ENCODE measurements at regions not wholly inside any gene's neighbourhood (a gene's known extent, or its start where the extent isn't known, plus 50 kb on each side); places are given as distances from the start of the nearest gene placed in this dataset.
A peak's percentile ranks its signal among the peaks of the same experiment; 100 is the strongest.

DNA sequence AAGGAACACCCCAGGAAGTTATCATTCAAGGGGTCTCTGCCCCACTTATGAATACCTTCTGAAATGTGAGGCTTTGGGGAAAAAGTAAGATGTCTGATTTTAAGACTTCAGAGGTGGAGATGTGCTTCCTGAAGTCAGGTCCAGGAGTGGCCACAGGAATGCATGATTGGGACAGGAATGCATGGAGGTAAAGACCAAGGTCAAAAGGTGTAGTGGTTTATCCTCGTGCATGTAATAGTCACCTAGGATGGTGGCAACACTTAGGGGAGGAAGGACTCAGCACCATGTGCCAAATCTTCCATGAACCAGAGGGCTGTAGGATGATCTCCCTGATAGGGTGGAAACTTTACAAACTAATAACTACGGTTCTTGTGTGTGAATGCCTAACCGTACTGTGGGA, 217.3 kb downstream of the C12orf75 start:
- Histone ChIP-seq H3K4me3 (ENCODE audit: low read length in 3 of 3) (no peak overlapping the region), H3K9ac (ENCODE audit: low read length in 3 of 3) (no peak overlapping the region), H3K36me3 (ENCODE audit: control insufficient read depth in 2 of 3, insufficient read depth in 3 of 3, low read length in 3 of 3) (no peaks in the 10 kb centered on the region), H3K27me3 (ENCODE audit: control insufficient read depth, insufficient read depth, low read length) (no peaks in the 10 kb centered on the region), H3K4me1 (ENCODE audit: control insufficient read depth in 2 of 3, insufficient read depth in 2 of 3, low read depth in 1 of 3, low read length in 3 of 3) (no peaks in the 10 kb centered on the region), H3K27ac (ENCODE audit: low read depth in 2 of 2, low read length in 2 of 2) (no peak overlapping the region), H3K9me3 (ENCODE audit: control insufficient read depth in 2 of 3, insufficient read depth in 1 of 3, low read length in 3 of 3) (no peaks in the 10 kb centered on the region)
- TF ChIP-seq, protein P1, sequence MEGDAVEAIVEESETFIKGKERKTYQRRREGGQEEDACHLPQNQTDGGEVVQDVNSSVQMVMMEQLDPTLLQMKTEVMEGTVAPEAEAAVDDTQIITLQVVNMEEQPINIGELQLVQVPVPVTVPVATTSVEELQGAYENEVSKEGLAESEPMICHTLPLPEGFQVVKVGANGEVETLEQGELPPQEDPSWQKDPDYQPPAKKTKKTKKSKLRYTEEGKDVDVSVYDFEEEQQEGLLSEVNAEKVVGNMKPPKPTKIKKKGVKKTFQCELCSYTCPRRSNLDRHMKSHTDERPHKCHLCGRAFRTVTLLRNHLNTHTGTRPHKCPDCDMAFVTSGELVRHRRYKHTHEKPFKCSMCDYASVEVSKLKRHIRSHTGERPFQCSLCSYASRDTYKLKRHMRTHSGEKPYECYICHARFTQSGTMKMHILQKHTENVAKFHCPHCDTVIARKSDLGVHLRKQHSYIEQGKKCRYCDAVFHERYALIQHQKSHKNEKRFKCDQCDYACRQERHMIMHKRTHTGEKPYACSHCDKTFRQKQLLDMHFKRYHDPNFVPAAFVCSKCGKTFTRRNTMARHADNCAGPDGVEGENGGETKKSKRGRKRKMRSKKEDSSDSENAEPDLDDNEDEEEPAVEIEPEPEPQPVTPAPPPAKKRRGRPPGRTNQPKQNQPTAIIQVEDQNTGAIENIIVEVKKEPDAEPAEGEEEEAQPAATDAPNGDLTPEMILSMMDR (IDR thresholded peaks at IDR 0.05; ENCODE audit: borderline replicate concordance, extremely low read depth, insufficient read depth) = no peak
- intact Hi-C loops (cut with DNase I) = no loop called here
- FAIRE-seq (no peak), DNase-seq (no peak)

- no peak for FAIRE-seq
- TF ChIP-seq, protein P1 (IDR thresholded peaks at IDR 0.05; ENCODE audit: borderline replicate concordance, extremely low read depth, insufficient read depth) = no peak
Observed at GRCh38 chr12:105548626-105549025, 218.1 kb downstream of the C12orf75 start.

GRCh38 chr12:105552056-105552455, 221.6 kb downstream of the C12orf75 start:
- FAIRE-seq (no peak), DNase-seq (no peak)
- Histone ChIP-seq H3K9me3 (ENCODE audit: control insufficient read depth in 2 of 3, insufficient read depth in 1 of 3, low read length in 3 of 3) (no peaks in the 10 kb centered on the region), H3K27ac (ENCODE audit: low read depth in 2 of 2, low read length in 2 of 2) (no peak overlapping the region), H3K9ac (ENCODE audit: low read length in 3 of 3) (no peak overlapping the region), H3K27me3 (ENCODE audit: control insufficient read depth, insufficient read depth, low read length) (no peaks in the 10 kb centered on the region), H3K4me1 (ENCODE audit: control insufficient read depth in 2 of 3, insufficient read depth in 2 of 3, low read depth in 1 of 3, low read length in 3 of 3) (no peaks in the 10 kb centered on the region), H3K36me3 (ENCODE audit: control insufficient read depth in 2 of 3, insufficient read depth in 3 of 3, low read length in 3 of 3) (no peaks in the 10 kb centered on the region), H3K4me3 (ENCODE audit: low read length in 3 of 3) (no peak overlapping the region)
- intact Hi-C loops (cut with DNase I) = no loop called here
- TF ChIP-seq, protein P1 (IDR thresholded peaks at IDR 0.05; ENCODE audit: borderline replicate concordance, extremely low read depth, insufficient read depth) = no peak

More at GRCh38 chr12:105548626-105549025, 218.1 kb downstream of the C12orf75 start:
- no peak for DNase-seq
- Histone ChIP-seq H3K9ac (ENCODE audit: low read length in 3 of 3) (no peak overlapping the region), H3K36me3 (ENCODE audit: control insufficient read depth in 2 of 3, insufficient read depth in 3 of 3, low read length in 3 of 3) (no peaks in the 10 kb centered on the region), H3K4me1 (ENCODE audit: control insufficient read depth in 2 of 3, insufficient read depth in 2 of 3, low read depth in 1 of 3, low read length in 3 of 3) (no peaks in the 10 kb centered on the region), H3K4me3 (ENCODE audit: low read length in 3 of 3) (no peak overlapping the region), H3K27me3 (ENCODE audit: control insufficient read depth, insufficient read depth, low read length) (no peaks in the 10 kb centered on the region), H3K27ac (ENCODE audit: low read depth in 2 of 2, low read length in 2 of 2) (no peak overlapping the region), H3K9me3 (ENCODE audit: control insufficient read depth in 2 of 3, insufficient read depth in 1 of 3, low read length in 3 of 3) (no peaks in the 10 kb centered on the region)
- intact Hi-C loops (cut with DNase I) = no loop called here

GRCh38 chr12:105554223-105554678, 223.8 kb downstream of the C12orf75 start:
- Histone ChIP-seq H3K4me3 (ENCODE audit: low read length in 3 of 3) (no peak overlapping the region), H3K36me3 (ENCODE audit: control insufficient read depth in 2 of 3, insufficient read depth in 3 of 3, low read length in 3 of 3) (no peaks in the 10 kb centered on the region), H3K27ac (ENCODE audit: low read depth in 2 of 2, low read length in 2 of 2) (no peak overlapping the region), H3K4me1 (ENCODE audit: control insufficient read depth in 2 of 3, insufficient read depth in 2 of 3, low read depth in 1 of 3, low read length in 3 of 3) (no peaks in the 10 kb centered on the region), H3K9ac (ENCODE audit: low read length in 3 of 3) (no peak overlapping the region), H3K27me3 (ENCODE audit: control insufficient read depth, insufficient read depth, low read length) (no peaks in the 10 kb centered on the region), H3K9me3 (ENCODE audit: control insufficient read depth in 2 of 3, insufficient read depth in 1 of 3, low read length in 3 of 3) (no peaks in the 10 kb centered on the region)
- intact Hi-C loops (cut with DNase I) = no loop called here
- no peak for FAIRE-seq
- TF ChIP-seq, protein P1 (IDR thresholded peaks at IDR 0.05; ENCODE audit: borderline replicate concordance, extremely low read depth, insufficient read depth) = no peak
- DNase-seq = peak in 4 of 5 donors; percentile 48 to 91 (median 75)

Measured in kidney (tissue), 13 donors.